A673 (cell line): ENCODE measurements at regions not wholly inside any gene's neighbourhood (a gene's known extent, or its start where the extent isn't known, plus 50 kb on each side); places are given as distances from the start of the nearest gene placed in this dataset.

Experiments used
- BruUV-seq: library from RNA; stranded (reverse); fragments of 400-500 nt; replicated peaks from 2 replicates; lab custom pipeline; 2021; lab: Mats Ljungman, UMichigan
- CTCF ChIA-PET: fragments of 300-600 bp; sonication (Branson Sonifier 250); formaldehyde crosslinking; loops from one replicate; lab custom pipeline; 2022; ENCODE audit warnings: antibody characterized with exemption; lab: Charles Lee
- POLR2A ChIA-PET: fragments of 300-600 bp; sonication (Branson Sonifier 250); formaldehyde crosslinking; loops from one replicate; lab custom pipeline; 2022; ENCODE audit warnings: antibody characterized with exemption; ENCODE audit not compliant: low non-redundant PET; lab: Charles Lee
- DNase-seq: peaks from one replicate; pipeline ENCODE4 v3.0.0-alpha.2; 2015; ENCODE audit warnings: low spot score
- H3K27ac ChIP-seq: fragments of 200-600 bp; sonication (generic); 2 replicates; pipeline ENCODE4 v1.5.1; 2016; ENCODE audit warnings: mixed run types, low read depth, mild to moderate bottlenecking, mixed read lengths, antibody characterized with exemption, low read length; ENCODE audit not compliant: poor library complexity, severe bottlenecking
- H3K27me3 ChIP-seq: fragments of 200-600 bp; sonication (generic); replicated peaks from 2 replicates; pipeline ENCODE4 v1.6.1; 2017; ENCODE audit warnings: mixed run types, low read depth, mild to moderate bottlenecking, mixed read lengths, antibody characterized with exemption, low read length; ENCODE audit not compliant: insufficient read depth, poor library complexity
- H3K36me3 ChIP-seq: fragments of 200-600 bp; sonication (generic); 2 replicates; pipeline ENCODE4 v1.6.1; 2016; ENCODE audit warnings: mixed run types, mild to moderate bottlenecking, mixed read lengths, antibody characterized with exemption, low read length; ENCODE audit not compliant: insufficient read depth, poor library complexity, severe bottlenecking
- H3K4me1 ChIP-seq: fragments of 200-600 bp; sonication (generic); 2 replicates; pipeline ENCODE4 v1.6.1; 2017; ENCODE audit warnings: mixed run types, mild to moderate bottlenecking, mixed read lengths, antibody characterized with exemption, low read length; ENCODE audit not compliant: insufficient read depth, poor library complexity, severe bottlenecking
- H3K4me3 ChIP-seq: fragments of 200-600 bp; sonication (generic); 2 replicates; pipeline ENCODE4 v1.5.1; 2016; ENCODE audit warnings: low read depth, mixed run types, mild to moderate bottlenecking, mixed read lengths, low read length; ENCODE audit not compliant: poor library complexity, severe bottlenecking
- H3K9me3 ChIP-seq: fragments of 200-600 bp; sonication (generic); 2 replicates; pipeline ENCODE4 v1.6.1; 2016; ENCODE audit warnings: mixed run types, low read depth, mild to moderate bottlenecking, mixed read lengths, antibody characterized with exemption, low read length; ENCODE audit not compliant: poor library complexity, severe bottlenecking
- CTCF ChIP-seq: fragments of 300-800, 200-600 bp; sonication (generic); conservative IDR thresholded peaks from 2 replicates; pipeline ENCODE4 v1.5.1; 2017; ENCODE audit warnings: low read depth, mild to moderate bottlenecking, antibody characterized with exemption, low read length, moderate library complexity, mixed read lengths
- EZH2 ChIP-seq: fragments of 200-600 bp; sonication (generic); IDR thresholded peaks from 2 replicates; pipeline ENCODE4 v1.6.1; 2017; ENCODE audit warnings: borderline replicate concordance, low read depth, mild to moderate bottlenecking, mixed read lengths, antibody characterized with exemption, low read length; ENCODE audit not compliant: poor library complexity, severe bottlenecking
- intact Hi-C: fragments of 100-400 bp; cut with micrococcal nuclease; formaldehyde crosslinking; loops from one replicate; pipeline ENCODE4 v1.10.0; 2022; ENCODE audit not compliant: unreplicated experiment

DNA sequence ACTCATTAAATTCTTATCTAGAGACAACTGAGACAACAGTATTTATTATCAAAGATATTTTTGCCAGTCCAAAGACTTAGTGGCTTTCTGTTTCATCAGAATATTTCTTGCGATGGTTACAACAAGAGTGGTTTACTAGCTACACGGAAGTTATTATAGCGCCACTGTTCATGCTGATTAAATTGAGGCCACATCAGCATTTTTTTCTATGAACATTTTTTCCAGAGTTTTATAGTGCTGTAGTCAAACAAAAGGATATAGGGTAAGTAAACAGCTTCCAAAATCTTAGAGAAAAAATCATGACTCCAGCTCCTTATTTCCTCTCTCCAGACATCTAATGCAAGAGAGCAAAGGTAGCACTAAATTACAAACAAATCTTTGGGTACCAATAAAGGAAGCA lies 1264.4 kb downstream of the ZPLD1 start:
- BruUV-seq, result no TSS peak
- no peak for TF ChIP-seq EZH2
- TF ChIP-seq CTCF, result no peak
- no peaks in the 10 kb centered on the region for H3K4me1 ChIP-seq
- intact Hi-C loops, result no loop called here
- no peaks in the 10 kb centered on the region for H3K9me3 ChIP-seq
- H3K27me3 ChIP-seq, result no peaks in the 10 kb centered on the region
- DNase-seq, result no peak
- POLR2A ChIA-PET, result no interaction called here
- no peak overlapping the region for H3K27ac ChIP-seq
- CTCF ChIA-PET, result no interaction called here
- H3K4me3 ChIP-seq, result no peak overlapping the region
- H3K36me3 ChIP-seq, result no peaks in the 10 kb centered on the region

DNA sequence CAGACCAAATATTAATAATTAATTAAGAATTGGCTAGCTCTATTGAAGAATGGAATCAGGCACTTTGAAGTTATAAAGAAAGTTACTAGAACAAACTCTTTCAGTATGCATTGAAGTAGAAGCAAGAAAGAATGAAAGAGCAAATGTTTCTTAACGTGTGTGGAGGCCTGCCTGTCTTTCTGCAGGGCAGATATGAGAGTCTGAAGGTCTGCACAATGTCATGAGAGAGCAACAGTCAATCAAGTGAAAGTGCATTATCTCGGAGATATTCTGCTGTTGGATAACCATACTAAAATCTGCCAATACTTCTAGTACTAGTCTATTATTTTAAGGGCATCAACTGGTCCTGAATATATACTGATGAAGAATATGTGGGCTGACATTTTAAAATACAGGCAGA lies 1270.8 kb downstream of the ZPLD1 start:
- TF ChIP-seq CTCF (no peak), EZH2 (no peak)
- intact Hi-C loops, result no loop called here
- no peaks in the 10 kb centered on the region for H3K4me1 ChIP-seq
- H3K27me3 ChIP-seq, result no peaks in the 10 kb centered on the region
- BruUV-seq, result no TSS peak
- no peaks in the 10 kb centered on the region for H3K9me3 ChIP-seq
- no peak overlapping the region for H3K27ac ChIP-seq
- H3K4me3 ChIP-seq, result no peak overlapping the region
- POLR2A ChIA-PET, result no interaction called here
- H3K36me3 ChIP-seq, result no peaks in the 10 kb centered on the region
- DNase-seq, result no peak
- CTCF ChIA-PET, result no interaction called here

DNA sequence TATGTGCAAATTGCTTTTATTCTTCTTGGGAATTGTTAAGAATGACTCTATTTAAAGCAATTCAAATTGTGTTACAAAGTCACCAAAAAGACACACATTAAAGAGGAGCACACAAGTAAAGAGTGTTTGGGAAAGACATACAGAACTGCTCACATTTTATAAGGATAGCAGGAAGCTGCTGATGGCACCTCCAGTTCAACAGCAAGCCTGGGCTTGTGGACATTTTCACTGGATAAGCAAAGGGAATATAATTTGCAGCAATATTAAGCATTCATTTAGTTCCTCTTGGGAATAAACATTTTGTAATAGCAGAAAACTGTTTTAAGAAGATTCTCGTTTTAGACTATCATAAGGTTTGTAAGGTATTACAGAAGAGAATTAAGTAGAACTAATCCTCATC lies 1271.9 kb downstream of the ZPLD1 start:
- Histone ChIP-seq H3K36me3 (no peaks in the 10 kb centered on the region), H3K9me3 (no peaks in the 10 kb centered on the region), H3K4me1 (no peaks in the 10 kb centered on the region), H3K4me3 (no peak overlapping the region), H3K27ac (no peak overlapping the region), H3K27me3 (no peaks in the 10 kb centered on the region)
- no TSS peak for BruUV-seq
- POLR2A ChIA-PET, result no interaction called here
- CTCF ChIA-PET, result no interaction called here
- no peak for DNase-seq
- intact Hi-C loops, result no loop called here
- TF ChIP-seq EZH2 (no peak), CTCF (no peak)
